Erythroblast (primary cell): ENCODE measurements at regions not wholly inside any gene's neighbourhood (a gene's known extent, or its start where the extent isn't known, plus 50 kb on each side); places are given as distances from the start of the nearest gene placed in this dataset.

Experiments used
- GATA1 ChIP-seq: IDR thresholded peaks from 2 replicates; pipeline ENCODE4 v1.6.1; 2011; ENCODE audit warnings: low read depth, mild to moderate bottlenecking, control low read depth, low read length, moderate library complexity
- POLR2A ChIP-seq: IDR thresholded peaks from 2 replicates; pipeline ENCODE4 v1.6.1; 2011; ENCODE audit warnings: mild to moderate bottlenecking, low read length

DNA sequence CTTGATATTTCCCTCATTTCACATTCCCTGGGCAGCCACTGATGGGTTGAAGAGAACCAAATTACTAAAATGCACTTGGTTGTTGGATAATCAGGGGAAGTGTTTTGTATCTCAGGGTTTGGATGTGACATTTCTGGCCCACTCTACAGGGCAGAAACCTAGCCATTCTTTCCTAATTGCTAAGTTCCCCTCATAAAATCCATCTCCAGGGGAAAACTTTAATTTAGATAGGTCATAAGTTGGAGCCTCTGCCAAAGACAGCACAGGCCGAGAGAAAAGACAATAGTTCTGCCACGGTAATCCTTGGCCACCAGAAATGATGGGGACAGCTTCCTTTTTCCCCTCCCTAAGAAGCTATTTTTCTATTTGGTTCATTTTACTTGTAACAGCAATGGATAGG is 192.7 kb upstream of the C1QTNF7 start:
- no peak for TF ChIP-seq POLR2A
- no peak for TF ChIP-seq GATA1
